Thyroid gland (tissue), 4 donors: ENCODE measurements at regions not wholly inside any gene's neighbourhood (a gene's known extent, or its start where the extent isn't known, plus 50 kb on each side); places are given as distances from the start of the nearest gene placed in this dataset.

Experiments
- DNase-seq, 2 donors: peaks; one replicate each; pipeline ENCODE4 v3.0.0-alpha.2; 2019
- H3K27ac ChIP-seq, 3 donors: fragments of 200-600 bp; sonication (generic); 1 replicate in 2 of 3; 2 replicates in 1 of 3; pipeline ENCODE4 v1.5.1; 2016 to 2019; ENCODE audit warnings: mild to moderate bottlenecking in 1 of 3, moderate library complexity in 1 of 3
- H3K27me3 ChIP-seq: fragments of 200-600 bp; sonication (generic); one replicate; pipeline ENCODE4 v1.5.1; 2019
- H3K36me3 ChIP-seq, 2 donors: fragments of 200-600 bp; sonication (generic); one replicate each; pipeline ENCODE4 v1.5.1; 2016 to 2019
- H3K4me1 ChIP-seq, 2 donors: fragments of 200-600 bp; sonication (generic); one replicate each; pipeline ENCODE4 v1.5.1; 2017 to 2019
- H3K4me3 ChIP-seq, 3 donors: fragments of 200-600 bp; sonication (generic); replicated peaks in 1 of 3; 1 replicate in 2 of 3; 2 replicates in 1 of 3; pipeline ENCODE4 v1.5.1; 2016; ENCODE audit warnings: mild to moderate bottlenecking in 1 of 3
- H3K9me3 ChIP-seq: fragments of 200-600 bp; sonication (generic); one replicate; pipeline ENCODE4 v1.5.1; 2017
- CTCF ChIP-seq, 6 experiments: fragments of 200-600 bp in 3 of 6; fragments of 450-650 bp in 3 of 6; sonication (generic) in 3 of 6; IDR thresholded peaks; one replicate each; pipeline ENCODE4 v1.5.1; 2016 to 2019; ENCODE audit warnings: antibody characterized with exemption in 6 of 6, mild to moderate bottlenecking in 2 of 6, inconsistent platforms in 1 of 6, moderate library complexity in 1 of 6
- POLR2A ChIP-seq, 2 donors: fragments of 450-650 bp; IDR thresholded peaks; one replicate each; pipeline ENCODE4 v1.6.1; 2017; ENCODE audit warnings: antibody characterized with exemption in 2 of 2, mild to moderate bottlenecking in 2 of 2, moderate library complexity in 1 of 2
- WGBS, 2 donors: methylation state at CpG; one replicate each; pipeline ENCODE4 v1.1.5; 2017; 5-methylcytosine and 5-hydroxymethylcytosine counted together
- intact Hi-C: fragments of 100-400 bp; cut with DNase I; formaldehyde crosslinking; loops from one replicate; pipeline ENCODE4 v1.15.1; 2023

DNA sequence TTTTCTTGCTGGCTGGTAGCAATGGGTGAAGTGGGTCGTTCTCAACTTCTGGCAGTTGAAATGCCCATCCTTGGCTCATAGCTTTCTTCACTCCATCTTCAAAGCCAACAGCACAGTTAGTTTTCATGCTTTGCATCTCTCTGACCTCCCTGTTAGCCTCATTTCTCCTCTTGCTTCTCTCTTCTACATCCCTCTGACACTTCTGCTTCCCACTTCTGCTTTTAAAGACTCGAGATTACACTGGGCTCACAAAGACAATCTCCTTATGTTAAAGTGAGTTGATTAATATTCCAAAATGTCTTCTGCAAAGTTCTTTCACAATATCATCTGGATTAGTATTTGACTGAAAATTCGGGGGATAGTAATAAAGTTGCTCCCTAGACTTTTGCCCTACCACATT, 684.8 kb upstream of the CCNG1 start:
- no peak for DNase-seq
- no peaks in the 10 kb centered on the region for H3K4me1 ChIP-seq
- no peaks in the 10 kb centered on the region for H3K27me3 ChIP-seq
- H3K4me3 ChIP-seq: no peak overlapping the region
- intact Hi-C loops: no loop called here
- no peaks in the 10 kb centered on the region for H3K9me3 ChIP-seq
- H3K36me3 ChIP-seq: no peaks in the 10 kb centered on the region
- H3K27ac ChIP-seq: no peak overlapping the region
- TF ChIP-seq POLR2A (IDR thresholded peaks at IDR 0.05) (no peak), CTCF (IDR thresholded peaks at IDR 0.05) (no peak)
- WGBS, 2 donors: 78 to 82% methylated on average over 3 of the region's 3 CpGs

- WGBS, 2 donors: 75 to 87% methylated on average over 5 of the region's 5 CpGs
- Histone ChIP-seq H3K27ac (no peak overlapping the region), H3K36me3 (no peaks in the 10 kb centered on the region), H3K4me1 (no peaks in the 10 kb centered on the region), H3K9me3 (no peaks in the 10 kb centered on the region), H3K4me3 (no peak overlapping the region), H3K27me3 (no peaks in the 10 kb centered on the region)
- TF ChIP-seq CTCF (IDR thresholded peaks at IDR 0.05) (no peak), POLR2A (IDR thresholded peaks at IDR 0.05) (no peak)
- intact Hi-C loops: no loop called here
- no peak for DNase-seq
These were observed 675.3 kb upstream of the CCNG1 start for GRCh38 chr5:162762119-162762518.

DNA sequence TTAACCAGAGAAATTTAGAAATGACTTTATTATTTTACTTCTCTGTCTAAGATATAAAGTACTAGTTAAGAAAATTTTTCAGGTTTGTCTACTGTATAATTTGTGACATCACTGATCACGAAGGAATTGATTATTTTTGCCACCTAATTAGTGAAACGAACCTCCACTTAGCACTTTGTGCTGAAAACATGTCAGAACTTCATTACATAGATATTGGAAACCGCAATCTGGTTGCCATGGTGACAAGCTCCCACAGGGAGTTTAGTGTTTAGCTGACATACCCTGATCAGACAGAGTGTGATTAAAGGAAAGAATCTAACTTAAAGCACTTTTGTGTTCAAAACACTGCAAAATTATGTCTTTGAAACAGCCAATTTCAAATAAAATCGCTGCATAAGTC, 668.4 kb upstream of the CCNG1 start:
- intact Hi-C loops: no loop called here
- Histone ChIP-seq H3K9me3 (peaks cover 3% of the 10 kb centered on the region), H3K4me3 (no peak overlapping the region), H3K4me1 (no peaks in the 10 kb centered on the region), H3K27me3 (no peaks in the 10 kb centered on the region), H3K36me3 (no peaks in the 10 kb centered on the region), H3K27ac (no peak overlapping the region)
- DNase-seq: no peak
- no peak for TF ChIP-seq CTCF (IDR thresholded peaks at IDR 0.05)
- WGBS, 2 donors: 45 to 49% methylated on average over 4 of the region's 4 CpGs

GRCh38 chr5:162785673-162786072, 651.7 kb upstream of the CCNG1 start:
- H3K27me3 ChIP-seq: no peaks in the 10 kb centered on the region
- intact Hi-C loops: no loop called here
- H3K4me3 ChIP-seq: no peak overlapping the region
- TF ChIP-seq CTCF (IDR thresholded peaks at IDR 0.05) (no peak), POLR2A (IDR thresholded peaks at IDR 0.05) (no peak)
- no peaks in the 10 kb centered on the region for H3K4me1 ChIP-seq
- 41 to 79% methylated on average over 1 of the region's 1 CpG for WGBS, 2 donors
- no peak overlapping the region for H3K27ac ChIP-seq
- H3K36me3 ChIP-seq: no peaks in the 10 kb centered on the region
- DNase-seq: no peak
- no peaks in the 10 kb centered on the region for H3K9me3 ChIP-seq

- H3K27ac ChIP-seq: no peak overlapping the region
- H3K27me3 ChIP-seq: no peaks in the 10 kb centered on the region
- H3K4me1 ChIP-seq: no peaks in the 10 kb centered on the region
- intact Hi-C loops: no loop called here
- no peak for DNase-seq
- WGBS, 2 donors: 84 to 85% methylated on average over 1 of the region's 1 CpG
- no peak for TF ChIP-seq CTCF (IDR thresholded peaks at IDR 0.05)
- TF ChIP-seq POLR2A (IDR thresholded peaks at IDR 0.05): no peak
- no peak overlapping the region for H3K4me3 ChIP-seq
- H3K9me3 ChIP-seq: no peaks in the 10 kb centered on the region
- no peaks in the 10 kb centered on the region for H3K36me3 ChIP-seq
These were observed 651.2 kb upstream of the CCNG1 start for GRCh38 chr5:162786234-162786633.
